SU-DHL-6 (cell line): ENCODE measurements at regions not wholly inside any gene's neighbourhood (a gene's known extent, or its start where the extent isn't known, plus 50 kb on each side); places are given as distances from the start of the nearest gene placed in this dataset.

Source experiments
- H2AFZ ChIP-seq: fragments of 200-600 bp; sonication (generic); 2 replicates; pipeline ENCODE4 v1.6.1; 2014; ENCODE audit warnings: low read depth, mild to moderate bottlenecking, moderate library complexity, mixed read lengths, antibody characterized with exemption, low read length; ENCODE audit not compliant: severe bottlenecking
- H3F3A ChIP-seq: fragments of 200-600 bp; shearing (Covaris generic); 2 replicates; pipeline ENCODE4 v1.6.0; 2016; ENCODE audit warnings: antibody characterized with exemption, mild to moderate bottlenecking; ENCODE audit not compliant: insufficient read depth
- H3K27ac ChIP-seq: fragments of 200-600 bp; sonication (generic); 2 replicates; pipeline ENCODE4 v1.5.1; 2016; ENCODE audit warnings: low read depth, mild to moderate bottlenecking, low read length, moderate library complexity, mixed read lengths
- H3K27me3 ChIP-seq: fragments of 200-600 bp; sonication (generic), shearing (Covaris generic); 2 replicates; pipeline ENCODE4 v1.6.0; 2014; ENCODE audit warnings: mild to moderate bottlenecking, low read length
- H3K36me3 ChIP-seq: fragments of 200-600 bp; sonication (generic); 2 replicates; pipeline ENCODE4 v1.6.1; 2014; ENCODE audit warnings: mild to moderate bottlenecking, low read length, mixed read lengths
- H3K4me2 ChIP-seq: fragments of 300-600, 200-600 bp; shearing (Covaris generic), sonication (generic); 2 replicates; pipeline ENCODE4 v1.6.0; 2014; ENCODE audit warnings: low read length, low read depth, mild to moderate bottlenecking; ENCODE audit not compliant: poor library complexity, severe bottlenecking
- H3K4me3 ChIP-seq: fragments of 200-600 bp; sonication (generic); 2 replicates; pipeline ENCODE4 v1.5.1; 2014; ENCODE audit warnings: antibody characterized with exemption, low read length, mild to moderate bottlenecking, mixed read lengths; ENCODE audit not compliant: insufficient read depth, poor library complexity, severe bottlenecking
- H3K79me2 ChIP-seq: fragments of 200-600 bp; sonication (generic); 2 replicates; pipeline ENCODE4 v1.6.1; 2014; ENCODE audit warnings: mild to moderate bottlenecking, low read length, moderate library complexity; ENCODE audit not compliant: insufficient read depth
- H3K9ac ChIP-seq: fragments of 200-600 bp; sonication (generic); 2 replicates; pipeline ENCODE4 v1.7.0; 2014; ENCODE audit warnings: mild to moderate bottlenecking, low read length
- H3K9me2 ChIP-seq: fragments of 200-600 bp; sonication (generic); replicated peaks from 2 replicates; pipeline ENCODE4 v1.6.1; 2014; ENCODE audit warnings: low read length; ENCODE audit not compliant: insufficient read depth
- H3K9me3 ChIP-seq: fragments of 200-600 bp; sonication (generic); 2 replicates; pipeline ENCODE4 v1.6.1; 2014; ENCODE audit warnings: low read length, mixed read lengths; ENCODE audit not compliant: insufficient read depth
- H4K20me1 ChIP-seq: fragments of 200-600 bp; sonication (generic); 2 replicates; pipeline ENCODE4 v1.6.1; 2014; ENCODE audit warnings: low read depth, mild to moderate bottlenecking, antibody characterized with exemption, low read length, moderate library complexity, mixed read lengths
- EZH2phosphoT487 ChIP-seq: fragments of 200-600 bp; sonication (generic), shearing (Covaris generic); conservative IDR thresholded peaks from 2 replicates; pipeline ENCODE4 v1.6.1; 2018; ENCODE audit warnings: mild to moderate bottlenecking, antibody characterized with exemption, low read length, moderate library complexity, mixed read lengths
- TF ChIP-seq, protein P1 (sequence below): fragments of 200-600 bp; sonication (generic); IDR thresholded peaks from one replicate; pipeline ENCODE4 v1.5.1; 2017; ENCODE audit warnings: antibody characterized with exemption, mild to moderate bottlenecking, low read length, moderate library complexity; ENCODE audit not compliant: insufficient read depth, poor library complexity, severe bottlenecking

DNA sequence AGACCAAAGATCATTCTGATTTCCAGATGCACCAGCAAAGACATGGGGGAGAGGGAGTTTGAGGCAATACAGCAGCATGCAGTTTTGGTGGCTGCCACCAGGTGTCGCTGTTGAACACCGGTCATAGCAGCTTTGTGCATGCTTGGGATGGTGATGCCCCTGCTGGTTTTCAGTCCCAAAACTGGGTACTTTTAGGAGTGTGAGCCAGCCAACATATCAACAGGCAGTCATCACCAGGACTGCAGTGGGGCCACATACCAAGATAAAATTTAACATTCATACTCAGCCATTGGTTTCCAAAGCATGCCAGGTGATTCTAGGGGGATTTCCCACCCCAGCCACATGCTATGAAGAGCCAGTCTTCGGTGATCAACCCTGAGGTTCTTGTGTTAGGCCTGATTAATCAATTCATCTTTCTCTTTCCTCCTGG lies 64.2 kb downstream of the PHETA1 start:
- H4K20me1 ChIP-seq = no peaks in the 10 kb centered on the region

DNA sequence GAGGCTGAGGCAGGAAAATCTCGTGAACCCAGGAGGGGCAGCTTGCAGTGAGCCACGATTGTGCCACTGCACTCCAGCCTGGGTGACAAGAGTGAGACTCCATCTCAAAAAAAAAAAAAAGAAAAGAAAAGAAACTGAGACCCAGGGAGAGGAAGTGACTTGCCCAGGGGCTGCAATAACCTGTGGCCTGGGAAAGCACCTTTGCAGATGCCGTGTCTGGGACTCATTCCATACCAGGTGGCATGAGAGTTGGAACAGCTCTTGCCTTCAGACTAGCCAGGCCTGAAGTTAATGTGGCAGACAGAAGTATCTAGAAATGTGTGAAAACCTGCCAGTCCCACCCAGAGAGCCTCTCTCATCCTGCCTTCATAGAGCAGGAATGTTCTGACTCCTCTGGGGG lies 65.4 kb downstream of the PHETA1 start:
- Histone ChIP-seq H3K27me3 (no peaks in the 10 kb centered on the region), H3F3A (0 out of 2 replicates have a peak, but pooled peaks cover 5% of the 10 kb centered on the region), H4K20me1 (no peaks in the 10 kb centered on the region), H3K9me2 (no peaks in the 10 kb centered on the region), H3K4me3 (no peak overlapping the region), H2AFZ (no peak overlapping the region), H3K4me2 (no peak overlapping the region), H3K79me2 (no peaks in the 10 kb centered on the region), H3K36me3 (peaks cover 67% of the 10 kb centered on the region), H3K27ac (no peak overlapping the region), H3K9me3 (peaks cover 21% of the 10 kb centered on the region), H3K9ac (no peak overlapping the region)
- TF ChIP-seq, protein P1, sequence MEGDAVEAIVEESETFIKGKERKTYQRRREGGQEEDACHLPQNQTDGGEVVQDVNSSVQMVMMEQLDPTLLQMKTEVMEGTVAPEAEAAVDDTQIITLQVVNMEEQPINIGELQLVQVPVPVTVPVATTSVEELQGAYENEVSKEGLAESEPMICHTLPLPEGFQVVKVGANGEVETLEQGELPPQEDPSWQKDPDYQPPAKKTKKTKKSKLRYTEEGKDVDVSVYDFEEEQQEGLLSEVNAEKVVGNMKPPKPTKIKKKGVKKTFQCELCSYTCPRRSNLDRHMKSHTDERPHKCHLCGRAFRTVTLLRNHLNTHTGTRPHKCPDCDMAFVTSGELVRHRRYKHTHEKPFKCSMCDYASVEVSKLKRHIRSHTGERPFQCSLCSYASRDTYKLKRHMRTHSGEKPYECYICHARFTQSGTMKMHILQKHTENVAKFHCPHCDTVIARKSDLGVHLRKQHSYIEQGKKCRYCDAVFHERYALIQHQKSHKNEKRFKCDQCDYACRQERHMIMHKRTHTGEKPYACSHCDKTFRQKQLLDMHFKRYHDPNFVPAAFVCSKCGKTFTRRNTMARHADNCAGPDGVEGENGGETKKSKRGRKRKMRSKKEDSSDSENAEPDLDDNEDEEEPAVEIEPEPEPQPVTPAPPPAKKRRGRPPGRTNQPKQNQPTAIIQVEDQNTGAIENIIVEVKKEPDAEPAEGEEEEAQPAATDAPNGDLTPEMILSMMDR = no peak
- TF ChIP-seq EZH2phosphoT487 = no peak

More for the DNA sequence above, 64.2 kb downstream of the PHETA1 start:
- Histone ChIP-seq H3K36me3 (peaks cover 62% of the 10 kb centered on the region), H3K9me2 (no peaks in the 10 kb centered on the region), H3K4me2 (no peak overlapping the region), H3K27ac (no peak overlapping the region), H3K79me2 (no peaks in the 10 kb centered on the region), H3K4me3 (no peak overlapping the region), H3K27me3 (no peaks in the 10 kb centered on the region), H3K9ac (no peak overlapping the region), H3F3A (0 out of 2 replicates have a peak, but pooled peaks cover 5% of the 10 kb centered on the region), H3K9me3 (peaks cover 21% of the 10 kb centered on the region), H2AFZ (no peak overlapping the region)
- TF ChIP-seq, protein P1 = peak; percentile 89
- TF ChIP-seq EZH2phosphoT487 = no peak

DNA sequence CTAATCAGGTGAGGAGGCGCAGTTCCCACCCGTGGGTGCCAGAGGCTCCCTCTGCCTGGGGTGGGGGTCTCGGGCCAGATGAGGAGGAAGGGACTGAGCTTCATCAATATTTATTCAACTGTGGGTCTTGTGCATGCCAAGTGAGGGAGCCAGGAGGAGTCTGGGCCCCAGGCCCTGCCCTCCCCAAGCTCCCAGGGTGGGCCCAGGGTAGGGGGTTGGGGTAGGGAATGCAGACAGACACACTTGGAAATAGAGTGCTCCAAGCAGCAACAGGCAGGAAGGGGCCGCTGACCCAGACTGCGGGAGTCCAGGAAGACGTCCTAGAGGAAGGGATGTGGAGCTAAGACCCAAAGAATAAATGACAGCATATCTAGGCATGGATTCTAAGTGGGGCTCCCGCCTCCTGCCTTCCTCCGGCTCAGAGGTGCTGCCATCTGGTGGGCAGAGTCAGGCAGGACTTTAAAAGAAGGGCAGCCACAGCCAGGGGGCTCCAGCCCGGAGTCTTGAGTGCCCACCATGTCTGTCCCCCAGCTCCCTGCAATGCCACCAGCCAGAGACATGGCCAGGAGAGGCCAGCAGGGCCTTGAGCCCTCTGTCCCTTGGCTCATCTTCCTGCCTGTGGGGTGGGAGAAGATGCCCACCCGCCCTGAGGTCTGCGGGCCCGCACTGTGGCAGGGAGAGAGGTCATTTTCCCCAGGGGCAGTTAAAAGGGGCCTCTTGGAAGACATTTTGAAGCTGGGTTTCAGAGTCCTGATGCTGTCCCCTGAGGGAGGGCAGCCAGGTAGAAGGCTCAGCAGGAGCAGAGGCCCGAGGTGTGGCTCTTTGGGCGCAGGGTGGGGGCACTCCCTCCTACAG lies 70.1 kb downstream of the PHETA1 start:
- no peaks in the 10 kb centered on the region for H3K9me2 ChIP-seq
- H3K4me2 ChIP-seq = no peak overlapping the region
- H4K20me1 ChIP-seq = no peaks in the 10 kb centered on the region
- H3K9ac ChIP-seq = no peak overlapping the region
- no peak overlapping the region for H3K4me3 ChIP-seq
- peaks cover 8% of the 10 kb centered on the region for H3K9me3 ChIP-seq
- H3K27me3 ChIP-seq = no peaks in the 10 kb centered on the region
- H3K79me2 ChIP-seq = no peaks in the 10 kb centered on the region
- TF ChIP-seq, protein P1 = peak; percentile 65
- TF ChIP-seq EZH2phosphoT487 = no peak
- peaks cover 48% of the 10 kb centered on the region for H3K36me3 ChIP-seq
- H2AFZ ChIP-seq = no peak overlapping the region
- no peak overlapping the region for H3K27ac ChIP-seq
- no peaks in the 10 kb centered on the region for H3F3A ChIP-seq
